Ovary (tissue), 7 donors: ENCODE measurements at regions not wholly inside any gene's neighbourhood (a gene's known extent, or its start where the extent isn't known, plus 50 kb on each side); places are given as distances from the start of the nearest gene placed in this dataset.
A peak's percentile ranks its signal among the peaks of the same experiment; 100 is the strongest.
"Not testable (repeated sequence)": the region's sequence is repeated elsewhere in the genome, so short reads cannot be mapped to it uniquely, and the experiment has no call there.

Experiments used
- DNase-seq, 5 donors: peaks; one replicate each; pipeline ENCODE4 v3.0.0-alpha.2; 2019 to 2020
- H3K27ac ChIP-seq, 2 donors: fragments of 200-600 bp; one replicate each; pipeline versions ENCODE4 v1.5.1 to v1.8.0; 2019 to 2022
- H3K27me3 ChIP-seq: fragments of 200-600 bp; one replicate; pipeline ENCODE4 v1.8.0; 2022
- H3K36me3 ChIP-seq: fragments of 200-600 bp; sonication (generic); one replicate; pipeline ENCODE4 v1.5.1; 2019
- H3K4me1 ChIP-seq: one replicate; pipeline ENCODE4 v1.8.1; 2013; ENCODE audit warnings: mild to moderate bottlenecking, moderate library complexity; ENCODE audit not compliant: insufficient read depth
- H3K4me3 ChIP-seq: fragments of 200-600 bp; sonication (generic); one replicate; pipeline ENCODE4 v1.5.1; 2017
- H3K9me3 ChIP-seq, 2 donors: fragments of 200-600 bp in 1 of 2; sonication (generic) in 1 of 2; one replicate each; pipeline versions ENCODE4 v1.5.1 to v1.8.1; 2013 to 2019; ENCODE audit warnings: mild to moderate bottlenecking in 1 of 2, moderate library complexity in 1 of 2
- WGBS, 3 donors: extraction: QIAGEN DNeasy Blood & Tissue Kit in 1 of 3; methylation state at CpG; one replicate each; pipeline versions ENCODE4 v1.1.5 to v1.1.7; 2013 to 2017; 5-methylcytosine and 5-hydroxymethylcytosine counted together
- intact Hi-C, 4 donors: fragments of 100-400 bp; cut with DNase I; formaldehyde crosslinking; loops; one replicate each; pipeline versions ENCODE4 v1.11.0 to v1.15.1; 2022 to 2023
- donor health status: DM: no; HTN: no; CAD: no; lungs with moderate emphysema.
- donor health status: DM: no; HTN: no; CAD: no.
- donor health status: Bipolar disorder and iron deficiency.
- donor health status: DM: no; HTN: no; CAD: no.
- donor health status: DM: yes; HTN: yes; CAD: no.

- H3K4me1 ChIP-seq, intact Hi-C loops, H3K36me3 ChIP-seq, H3K9me3 ChIP-seq, H3K4me3 ChIP-seq, DNase-seq, H3K27me3 ChIP-seq: not testable (repeated sequence)
- 3 to 21% (median 8%) methylated on average over 10 to 11 of the region's 11 CpGs for WGBS, 3 donors
- peak overlapping the region in 1 of 2 donors; percentile 49 for H3K27ac ChIP-seq
Observed at GRCh38 chr12:8282181-8282580, 54.8 kb upstream of the FAM90A1 start.

GRCh38 chr12:8285681-8286080 is 58.3 kb upstream of the FAM90A1 start:
- H3K27me3 ChIP-seq, intact Hi-C loops: not testable (repeated sequence)
- 92 to 95% (median 93%) methylated on average over 9 to 10 of the region's 10 CpGs for WGBS, 3 donors

GRCh38 chr12:8291764-8292163 is 64.3 kb upstream of the FAM90A1 start:
- 75 to 90% (median 82%) methylated on average over 11 of the region's 11 CpGs for WGBS, 3 donors
- intact Hi-C loops, H3K4me1 ChIP-seq, H3K27me3 ChIP-seq, H3K27ac ChIP-seq, H3K9me3 ChIP-seq, H3K4me3 ChIP-seq, H3K36me3 ChIP-seq, DNase-seq: not testable (repeated sequence)

More at GRCh38 chr12:8285681-8286080, 58.3 kb upstream of the FAM90A1 start:
- not testable (repeated sequence) for H3K9me3 ChIP-seq, DNase-seq, H3K4me3 ChIP-seq, H3K4me1 ChIP-seq, H3K27ac ChIP-seq, H3K36me3 ChIP-seq

- H3K9me3 ChIP-seq, intact Hi-C loops, H3K4me1 ChIP-seq, H3K27ac ChIP-seq, DNase-seq, H3K36me3 ChIP-seq, H3K4me3 ChIP-seq, H3K27me3 ChIP-seq: not testable (repeated sequence)
- 53 to 72% (median 69%) methylated on average over 6 to 7 of the region's 7 CpGs for WGBS, 3 donors
Observed at GRCh38 chr12:8294662-8295061, 67.2 kb upstream of the FAM90A1 start.

- H3K27ac ChIP-seq, H3K27me3 ChIP-seq, intact Hi-C loops, H3K4me1 ChIP-seq, H3K36me3 ChIP-seq, H3K4me3 ChIP-seq, DNase-seq, H3K9me3 ChIP-seq: not testable (repeated sequence)
- 52 to 70% (median 60%) methylated on average over 4 to 10 of the region's 10 CpGs for WGBS, 3 donors
Observed at GRCh38 chr12:8308611-8309010, 81.2 kb upstream of the FAM90A1 start.

GRCh38 chr12:8315997-8316396 is 88.6 kb upstream of the FAM90A1 start:
- H3K4me3 ChIP-seq, H3K36me3 ChIP-seq, H3K27ac ChIP-seq, DNase-seq, H3K9me3 ChIP-seq, H3K27me3 ChIP-seq, intact Hi-C loops, H3K4me1 ChIP-seq: not testable (repeated sequence)
- WGBS, 3 donors = 88 to 100% (median 93%) methylated on average over 4 of the region's 4 CpGs

- H3K4me3 ChIP-seq, H3K9me3 ChIP-seq, H3K27me3 ChIP-seq, H3K4me1 ChIP-seq, DNase-seq, H3K36me3 ChIP-seq, H3K27ac ChIP-seq, intact Hi-C loops: not testable (repeated sequence)
- WGBS, 3 donors = 10 to 21% (median 11%) methylated on average over 5 of the region's 5 CpGs
Observed at GRCh38 chr12:8317675-8318074, 90.3 kb upstream of the FAM90A1 start.

- H3K4me1 ChIP-seq, intact Hi-C loops, H3K9me3 ChIP-seq, H3K36me3 ChIP-seq, H3K4me3 ChIP-seq, H3K27ac ChIP-seq, H3K27me3 ChIP-seq: not testable (repeated sequence)
- WGBS, 3 donors = 21 to 47% (median 34%) methylated on average over 11 of the region's 11 CpGs
- peak in 1 of 5 donors; percentile 9 for DNase-seq
Observed at GRCh38 chr12:8320251-8320730, 92.9 kb upstream of the FAM90A1 start.

GRCh38 chr12:8320791-8321370 is 93.5 kb upstream of the FAM90A1 start:
- H3K9me3 ChIP-seq, H3K27me3 ChIP-seq, H3K27ac ChIP-seq, DNase-seq, H3K4me3 ChIP-seq, intact Hi-C loops, H3K36me3 ChIP-seq, H3K4me1 ChIP-seq: not testable (repeated sequence)
- WGBS, 3 donors = 24 to 35% (median 26%) methylated on average over 7 of the region's 7 CpGs

- WGBS, 3 donors = 81 to 89% (median 83%) methylated on average over 3 to 4 of the region's 4 CpGs
- intact Hi-C loops, H3K4me3 ChIP-seq, H3K4me1 ChIP-seq, H3K27me3 ChIP-seq, H3K9me3 ChIP-seq, DNase-seq, H3K27ac ChIP-seq, H3K36me3 ChIP-seq: not testable (repeated sequence)
Observed at GRCh38 chr12:8325145-8325839, 97.9 kb upstream of the FAM90A1 start.

- not testable (repeated sequence) for H3K4me3 ChIP-seq, DNase-seq, H3K9me3 ChIP-seq
Observed at GRCh38 chr12:8328835-8329234, 101.4 kb upstream of the FAM90A1 start.

GRCh38 chr12:8332373-8332772 is 105.0 kb upstream of the FAM90A1 start:
- H3K27ac ChIP-seq, DNase-seq, H3K9me3 ChIP-seq, H3K4me3 ChIP-seq, H3K27me3 ChIP-seq, H3K36me3 ChIP-seq, intact Hi-C loops, H3K4me1 ChIP-seq: not testable (repeated sequence)
- WGBS, 3 donors = 85 to 97% (median 89%) methylated on average over 2 of the region's 2 CpGs

More at GRCh38 chr12:8328835-8329234, 101.4 kb upstream of the FAM90A1 start:
- intact Hi-C loops, H3K27ac ChIP-seq, H3K27me3 ChIP-seq, H3K36me3 ChIP-seq, H3K4me1 ChIP-seq: not testable (repeated sequence)
- WGBS, 3 donors = 91 to 93% (median 93%) methylated on average over 3 of the region's 3 CpGs
